Right lung (tissue), 2 donors: ENCODE measurements at regions not wholly inside any gene's neighbourhood (a gene's known extent, or its start where the extent isn't known, plus 50 kb on each side); places are given as distances from the start of the nearest gene placed in this dataset.

Source experiments
- DNase-seq, 2 donors: peaks; one replicate each; pipeline ENCODE4 v3.0.0-alpha.2; 2013

DNA sequence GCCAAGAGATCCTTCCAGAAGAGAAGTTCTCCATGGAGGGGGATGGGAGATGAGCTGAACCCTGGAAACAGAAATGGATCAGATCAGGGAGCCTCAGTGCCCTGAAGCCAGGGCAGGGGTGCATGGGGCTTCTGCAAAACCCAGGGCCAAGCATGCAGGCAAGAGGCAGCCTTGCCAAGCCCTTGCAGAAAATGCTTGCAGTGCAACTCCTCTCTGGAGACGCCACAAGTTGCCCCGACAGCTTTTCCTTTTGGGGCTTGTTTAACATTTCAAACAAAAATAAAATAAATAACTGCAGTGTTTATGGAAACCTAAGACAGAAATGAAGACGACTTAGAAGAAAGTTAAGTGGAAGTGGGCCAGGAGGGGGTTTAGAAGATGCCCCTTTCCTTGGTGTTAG is 177.5 kb upstream of the TNP1 start:
- DNase-seq, result peak in 1 of 2 donors; percentile 15

DNA sequence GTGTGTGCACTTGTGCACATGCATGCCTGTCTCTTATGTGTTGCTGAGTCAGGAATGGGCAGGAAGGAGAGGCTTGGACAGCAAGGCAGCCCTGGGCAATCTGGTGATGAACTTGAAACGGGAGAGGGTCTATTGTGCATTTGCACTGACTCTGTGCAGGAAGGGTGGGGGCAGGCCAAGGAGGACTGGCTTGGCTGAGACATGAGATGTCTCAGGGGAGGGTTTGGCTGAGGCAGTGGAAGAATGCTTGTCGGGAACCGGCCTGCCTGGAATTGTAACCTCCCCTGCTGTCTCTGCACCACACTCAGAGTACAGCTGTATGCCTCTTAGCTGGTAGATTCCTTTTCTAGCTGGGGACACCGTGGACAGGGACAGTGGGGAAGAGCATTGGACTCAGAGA is 176.1 kb upstream of the TNP1 start:
- no peak for DNase-seq

DNA sequence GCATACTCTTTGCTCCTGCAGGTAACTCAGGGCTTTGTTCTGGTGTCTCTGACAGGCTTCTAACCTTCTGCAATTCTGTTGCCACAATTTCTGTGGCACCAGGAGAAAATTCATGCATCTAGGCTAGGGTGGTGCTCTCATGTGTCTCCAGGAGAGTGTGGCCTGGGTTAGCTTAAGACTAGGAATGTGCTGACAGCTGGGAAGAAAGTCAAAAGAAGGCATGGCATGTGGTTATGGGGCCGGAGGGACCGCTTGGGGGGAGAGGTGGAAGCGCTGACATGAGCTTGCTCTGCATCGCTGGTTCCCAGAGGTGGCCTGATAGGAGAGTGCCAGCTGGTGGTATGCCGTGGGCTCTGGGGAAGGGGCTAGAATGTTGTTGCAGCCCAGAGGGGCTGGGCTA is 173.3 kb upstream of the TNP1 start:
- DNase-seq, result no peak

DNA sequence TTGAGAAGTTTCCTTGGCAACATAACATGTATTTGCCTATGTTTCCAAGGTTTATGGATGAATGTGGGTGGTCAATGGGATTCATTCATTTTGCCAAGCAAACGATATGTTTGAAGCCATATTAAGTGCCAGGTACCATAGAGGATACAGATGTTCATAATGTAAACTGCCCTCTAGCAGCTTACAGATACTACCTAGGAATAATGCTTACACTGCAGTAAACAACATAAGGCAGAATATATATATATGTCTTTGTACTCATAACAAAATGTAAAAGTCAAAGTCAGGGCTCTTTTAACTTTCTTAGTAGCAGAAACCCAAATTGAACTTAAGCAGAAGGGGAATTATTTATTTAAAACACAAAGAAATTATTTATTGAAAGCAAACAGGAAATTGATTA is 171.6 kb upstream of the TNP1 start:
- no peak for DNase-seq

DNA sequence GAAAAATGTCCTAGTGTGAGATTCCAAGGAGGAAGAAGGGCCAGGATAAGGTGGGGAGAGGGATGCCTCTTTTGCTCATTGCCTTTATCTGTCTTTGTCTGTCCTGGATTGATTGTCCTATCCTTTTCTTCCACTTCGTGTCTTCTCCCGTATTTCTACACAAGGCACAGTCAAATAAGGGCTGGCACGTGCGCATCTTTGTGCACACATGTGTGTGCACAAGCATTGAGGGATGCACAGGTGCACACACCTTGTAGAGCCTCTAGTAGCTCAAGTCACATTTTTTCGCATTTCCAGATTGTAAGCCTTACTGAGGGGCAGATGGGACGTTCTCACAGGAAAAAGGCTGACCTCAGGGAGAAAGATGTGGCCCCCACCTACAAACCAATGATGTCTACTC is 170.2 kb upstream of the TNP1 start:
- no peak for DNase-seq

DNA sequence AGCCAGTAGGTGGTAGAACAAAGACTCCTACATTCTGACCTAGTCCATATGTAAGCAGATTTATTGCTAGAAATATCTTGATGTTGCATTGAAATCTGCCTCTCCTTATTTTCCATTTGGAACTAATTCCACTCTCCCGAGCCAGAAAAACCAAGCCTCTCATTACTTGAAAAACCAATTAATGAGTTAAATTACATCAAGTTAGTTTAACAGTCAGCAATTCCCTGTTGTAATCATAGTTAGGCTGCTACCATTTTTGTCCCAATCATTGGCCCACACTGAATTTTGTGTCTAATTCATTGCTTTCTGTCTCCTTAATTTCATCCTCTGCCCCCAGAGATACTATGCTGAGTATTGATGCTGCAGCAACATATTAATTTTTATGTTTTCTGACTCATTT is 168.3 kb upstream of the TNP1 start:
- no peak for DNase-seq

DNA sequence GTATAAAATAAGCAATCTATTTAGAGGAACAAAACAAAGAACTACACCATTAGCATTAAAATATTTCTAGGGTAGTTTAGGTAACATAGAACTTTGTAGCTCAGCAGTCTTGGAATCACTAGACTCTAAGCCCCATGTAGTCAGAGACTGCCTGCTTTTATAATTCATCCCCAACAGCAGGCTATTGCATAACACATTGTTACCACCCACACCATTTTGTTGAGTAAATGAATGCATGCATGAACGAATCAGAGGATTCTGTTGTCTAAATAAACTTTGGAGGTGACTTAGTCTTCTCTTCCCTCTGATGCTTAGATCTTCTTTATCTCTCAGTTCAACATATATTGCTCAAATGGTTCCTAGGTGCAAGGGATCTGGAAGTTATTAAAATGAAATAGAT is 167.6 kb upstream of the TNP1 start:
- DNase-seq, result no peak

DNA sequence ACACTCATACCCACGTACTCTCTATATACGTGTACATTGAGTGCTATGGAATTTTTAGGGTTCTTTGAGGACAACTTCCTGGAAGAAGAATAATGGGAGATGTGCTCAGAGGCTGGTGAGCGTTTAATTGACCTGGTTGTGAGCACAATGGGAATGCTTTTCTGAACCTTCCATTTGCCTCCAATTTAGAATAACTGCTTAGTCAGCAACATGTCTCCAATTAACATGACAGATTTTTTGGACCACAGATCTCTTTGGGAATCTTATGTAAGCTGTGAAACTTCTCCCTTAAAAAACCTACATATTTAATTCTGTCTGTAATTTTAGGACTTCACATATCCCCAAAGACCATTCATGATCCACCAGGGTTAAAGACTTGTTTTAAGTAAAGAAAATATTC is 166.7 kb upstream of the TNP1 start:
- DNase-seq, result no peak

DNA sequence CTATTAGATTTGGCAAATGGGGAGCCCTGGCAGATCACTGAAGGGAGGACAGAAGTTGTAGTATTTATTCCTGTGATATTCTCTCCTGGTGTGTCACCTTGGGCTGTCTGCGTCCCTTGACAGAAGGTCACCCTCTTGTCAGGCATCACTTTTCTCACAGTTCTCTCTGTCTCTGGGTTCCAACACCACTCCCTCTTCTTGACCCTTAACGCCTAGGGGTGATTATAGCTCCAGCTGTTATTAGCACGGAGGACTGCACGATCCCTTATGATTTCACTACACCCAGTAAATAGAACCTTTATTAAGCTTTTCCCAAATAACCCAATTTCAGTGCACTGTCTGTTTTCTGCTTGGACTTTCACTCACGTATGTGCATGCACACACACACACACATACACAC is 166.3 kb upstream of the TNP1 start:
- DNase-seq, result no peak

DNA sequence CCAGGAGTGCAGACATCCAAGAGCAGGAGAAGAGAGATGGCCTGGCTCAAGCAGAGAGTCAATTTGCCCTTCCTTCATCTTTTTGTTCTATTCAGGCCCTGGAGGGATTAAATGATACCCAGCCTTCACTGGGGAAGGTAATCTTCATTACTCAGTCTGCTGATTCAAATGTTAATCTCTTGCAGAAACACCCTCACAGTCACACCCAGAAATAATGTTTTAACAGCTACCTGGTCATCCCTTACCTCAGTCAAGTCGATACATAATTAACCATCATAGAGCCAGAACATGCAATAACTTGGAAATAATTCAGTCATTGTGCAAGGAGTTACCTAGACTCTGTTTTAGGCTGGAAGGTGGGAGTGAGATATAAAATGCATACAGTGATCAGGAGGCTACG is 163.7 kb upstream of the TNP1 start:
- DNase-seq, result no peak

DNA sequence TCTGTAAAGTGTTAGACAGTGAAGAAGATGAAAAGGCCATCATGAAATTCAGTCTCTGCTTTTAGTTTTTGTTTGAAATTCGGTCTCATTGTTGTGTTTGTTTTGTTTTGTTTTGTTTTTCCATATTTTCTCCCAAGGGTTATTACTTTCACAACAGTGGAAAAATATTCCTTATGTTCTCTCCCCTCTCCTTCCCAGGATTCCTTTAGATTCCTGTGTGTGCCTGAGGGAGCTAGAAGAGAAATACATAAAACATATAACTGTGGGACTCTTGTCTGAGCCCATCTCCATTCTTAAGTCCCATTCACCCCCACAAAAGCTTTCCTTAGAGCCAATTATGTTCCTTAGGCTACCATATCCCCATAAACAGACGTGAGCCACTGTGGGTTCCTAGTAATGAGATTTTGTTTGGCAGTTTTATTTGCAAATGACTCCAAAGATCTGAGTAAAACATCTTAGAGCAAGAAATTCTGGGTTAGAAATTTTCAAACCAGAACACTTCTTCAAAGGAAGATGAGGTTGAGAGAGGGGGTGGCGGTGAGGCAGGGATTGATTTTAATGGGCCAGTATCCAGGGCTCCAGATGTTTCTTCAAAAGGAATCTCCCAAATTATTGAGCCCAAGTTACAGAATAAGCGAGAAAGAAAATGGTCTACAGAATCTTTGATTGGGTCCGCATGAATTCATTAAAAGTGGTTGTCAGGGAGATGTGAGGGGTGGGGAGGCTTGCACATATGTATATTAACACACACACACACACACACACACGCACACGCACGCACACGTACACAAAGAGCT is 157.8 kb upstream of the TNP1 start:
- DNase-seq, result no peak

DNA sequence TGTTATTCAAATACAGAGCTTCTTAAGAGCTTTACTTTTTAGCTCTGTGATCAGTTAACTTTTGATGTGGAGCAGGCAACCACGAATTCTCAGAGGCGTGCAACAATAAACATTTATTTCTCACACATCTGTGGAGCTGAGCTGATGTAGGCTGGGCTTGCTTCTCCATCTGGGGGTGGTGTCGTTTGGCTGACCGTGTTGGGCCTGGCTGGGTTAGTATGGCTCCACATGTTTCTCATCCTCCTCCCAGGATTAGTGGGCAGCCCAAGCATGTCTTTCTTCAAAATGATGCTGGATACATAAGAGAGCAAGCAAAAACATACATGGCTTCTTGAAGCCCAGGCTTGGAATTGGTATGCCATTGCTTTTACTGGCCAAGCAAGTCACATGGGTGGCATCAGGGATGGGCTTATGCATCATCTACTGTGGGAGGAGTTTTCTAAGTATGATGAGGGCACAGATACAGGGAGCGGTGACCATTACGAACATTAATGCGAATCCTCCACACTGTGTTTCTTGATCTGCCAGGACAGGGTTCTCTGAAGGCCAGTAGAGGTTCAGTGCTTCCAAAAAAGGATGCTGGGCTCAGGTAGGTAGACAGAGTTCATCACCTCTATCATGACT is 157.0 kb upstream of the TNP1 start:
- DNase-seq, result no peak

DNA sequence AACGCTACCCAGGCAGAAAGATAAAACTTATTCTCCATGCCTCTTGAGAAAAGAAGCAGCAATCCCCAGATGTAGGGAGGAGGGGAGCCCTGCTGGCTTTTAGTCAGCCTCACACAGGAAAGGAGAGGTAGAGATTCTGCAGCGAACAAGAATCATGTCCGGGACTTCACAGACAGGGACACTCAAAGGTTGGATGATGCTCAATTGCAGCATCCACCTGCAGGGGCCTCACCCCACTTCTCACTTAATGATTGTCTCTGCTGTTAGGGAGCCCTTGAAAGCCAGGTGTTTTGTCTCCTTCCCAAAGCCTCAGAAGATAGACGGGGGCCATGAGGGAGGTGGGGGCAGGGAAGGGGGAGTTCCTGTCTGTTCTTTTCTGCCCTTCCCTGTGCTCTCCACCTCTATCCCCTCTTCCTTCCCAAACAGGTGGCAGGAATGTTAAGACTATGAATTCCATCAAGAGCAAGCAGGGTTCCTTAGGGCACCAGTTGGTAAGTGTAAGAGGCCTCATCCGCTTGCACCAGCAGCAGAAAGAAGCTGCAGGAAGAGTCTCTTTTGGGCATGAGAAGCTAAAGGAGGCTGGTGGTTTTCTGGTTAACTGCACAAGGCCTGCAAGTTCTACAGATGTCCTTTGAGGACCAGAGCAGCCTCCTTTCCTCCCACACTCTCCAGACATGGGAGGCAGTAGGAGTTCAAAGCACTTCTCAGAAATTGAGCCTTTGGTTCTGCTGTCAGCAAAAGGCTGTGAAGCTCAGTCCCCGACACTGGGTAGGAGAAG is 154.7 kb upstream of the TNP1 start:
- DNase-seq, result no peak

DNA sequence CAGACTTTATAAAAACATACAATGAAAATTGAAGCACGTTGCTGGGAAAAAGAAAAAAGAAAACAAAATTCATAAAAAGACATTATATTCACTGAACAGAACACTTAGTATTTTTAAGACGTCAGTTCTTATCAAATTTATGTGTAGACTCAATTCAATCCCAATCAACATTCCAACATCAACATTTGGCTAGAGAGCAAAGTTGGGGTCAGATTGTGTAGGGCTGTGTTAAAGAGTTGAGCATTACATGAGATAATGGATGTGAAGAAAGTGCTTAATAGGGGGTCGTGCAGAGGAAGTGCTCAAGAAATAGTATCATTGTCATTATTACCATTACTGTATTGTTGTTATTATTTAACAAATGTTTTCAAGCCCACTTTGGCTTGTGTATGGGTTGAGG is 154.1 kb upstream of the TNP1 start:
- DNase-seq, result no peak

DNA sequence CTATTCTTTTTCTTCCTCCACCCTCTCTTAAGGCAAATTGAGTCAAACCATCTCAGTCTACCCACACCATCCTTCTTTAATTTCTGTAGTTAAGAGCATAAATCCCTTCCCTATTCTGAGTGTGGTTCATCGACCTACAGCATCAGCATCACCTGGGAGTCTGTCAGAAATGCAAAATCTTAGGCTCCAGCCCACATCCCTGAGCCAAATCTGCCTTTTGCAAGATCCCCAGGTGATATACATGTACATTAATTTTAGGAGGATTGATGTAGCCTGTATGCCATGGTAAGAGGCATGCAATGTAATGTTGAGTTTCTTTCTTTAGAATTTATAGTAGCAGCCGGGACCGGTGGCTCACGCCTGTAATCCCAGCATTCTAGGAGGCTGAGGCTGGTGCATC is 151.7 kb upstream of the TNP1 start:
- DNase-seq, result no peak

DNA sequence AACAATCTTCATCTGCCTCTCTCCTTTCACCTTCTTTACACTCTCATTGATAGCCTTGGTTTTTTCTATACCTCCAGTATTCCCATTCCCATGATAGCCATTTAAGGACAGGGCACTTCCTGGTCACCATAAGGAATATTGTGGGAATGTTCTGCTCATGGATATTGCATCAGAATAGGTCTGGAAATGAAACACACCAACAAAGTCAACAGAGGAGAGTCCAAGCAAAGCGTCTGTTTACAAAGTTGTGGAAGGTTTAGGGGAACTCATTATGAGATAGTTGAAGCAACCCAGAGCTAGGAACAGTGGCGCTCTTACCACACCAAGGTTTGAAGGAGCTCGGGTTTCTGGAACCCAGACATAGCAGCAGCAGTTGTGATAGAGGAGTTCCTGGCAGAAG is 150.3 kb upstream of the TNP1 start:
- no peak for DNase-seq

DNA sequence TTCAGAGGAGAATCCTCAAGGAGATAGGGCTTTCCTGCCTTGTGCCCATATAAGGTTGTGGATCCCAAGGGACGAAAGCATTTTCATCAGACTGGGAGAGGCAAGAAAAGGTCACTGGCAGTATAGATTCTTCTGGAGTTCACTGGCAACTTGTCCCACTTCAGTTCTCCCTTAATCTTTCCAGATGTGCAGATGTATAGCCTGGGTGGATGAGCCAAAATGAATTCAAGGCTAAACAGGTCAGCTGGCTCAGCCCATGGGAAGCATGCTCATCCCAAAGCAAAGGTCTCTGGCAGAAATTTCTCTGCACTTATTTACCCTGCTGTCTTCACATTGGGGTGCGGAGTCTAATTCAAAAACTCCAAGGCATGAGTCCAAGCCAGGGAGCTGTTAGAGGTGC is 148.9 kb upstream of the TNP1 start:
- DNase-seq, result no peak

DNA sequence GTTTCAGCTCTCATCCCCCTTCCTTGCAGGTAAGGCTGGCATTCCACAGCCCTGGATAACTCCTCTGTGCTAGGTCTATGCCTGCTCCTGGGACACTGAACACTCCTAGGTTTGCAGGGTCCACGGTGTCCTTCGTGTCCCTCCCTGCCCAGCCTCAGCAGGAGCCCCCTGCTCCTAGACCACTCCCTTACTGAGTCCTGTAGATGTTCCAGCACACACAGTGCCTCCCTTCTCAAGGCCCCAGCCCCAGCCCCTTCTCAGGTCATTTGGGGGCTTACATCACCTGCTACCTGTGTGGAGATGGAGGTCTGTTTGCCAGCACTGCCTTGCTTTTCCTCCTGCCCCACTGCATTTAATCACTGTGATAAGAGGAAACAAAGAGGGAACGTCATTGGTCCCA is 146.4 kb upstream of the TNP1 start:
- DNase-seq, result no peak

DNA sequence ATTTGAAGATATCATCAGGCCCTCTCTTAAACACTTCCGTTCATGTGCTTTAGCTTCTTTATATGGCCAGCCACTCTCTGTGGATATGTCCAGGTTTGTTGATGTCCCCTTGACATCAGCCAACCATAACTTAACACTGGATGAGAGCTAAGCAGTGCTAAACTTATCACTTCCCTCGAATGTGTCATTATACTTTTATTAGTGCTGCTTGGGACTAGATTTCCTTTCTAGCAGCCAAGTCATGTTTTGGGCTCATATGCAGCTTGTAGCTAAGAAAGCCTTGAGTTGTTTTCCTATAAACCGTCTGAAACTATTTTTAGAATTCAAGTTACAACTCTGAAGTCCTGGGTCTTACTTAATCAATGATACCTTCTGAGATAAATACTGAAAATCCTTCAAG is 144.8 kb upstream of the TNP1 start:
- no peak for DNase-seq

DNA sequence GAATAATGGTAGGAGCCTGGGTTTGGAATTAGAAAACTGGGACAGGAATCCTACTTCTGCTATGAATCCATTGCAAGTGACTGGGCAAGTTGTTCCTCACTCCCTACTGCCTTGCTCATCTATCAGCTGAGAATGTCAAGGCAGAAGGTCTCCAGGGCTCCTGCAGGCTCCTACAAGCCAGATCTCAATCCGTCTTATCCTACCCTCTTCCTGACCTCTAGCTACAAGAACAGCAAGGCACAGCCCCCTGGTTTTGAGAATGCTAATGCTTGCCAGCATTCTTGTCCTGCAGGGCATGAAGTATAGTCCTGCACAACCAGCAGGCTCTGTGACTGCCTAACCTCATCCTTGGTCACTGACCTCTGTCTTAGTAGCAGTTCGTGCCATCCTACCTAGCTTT is 141.9 kb upstream of the TNP1 start:
- no peak for DNase-seq

DNA sequence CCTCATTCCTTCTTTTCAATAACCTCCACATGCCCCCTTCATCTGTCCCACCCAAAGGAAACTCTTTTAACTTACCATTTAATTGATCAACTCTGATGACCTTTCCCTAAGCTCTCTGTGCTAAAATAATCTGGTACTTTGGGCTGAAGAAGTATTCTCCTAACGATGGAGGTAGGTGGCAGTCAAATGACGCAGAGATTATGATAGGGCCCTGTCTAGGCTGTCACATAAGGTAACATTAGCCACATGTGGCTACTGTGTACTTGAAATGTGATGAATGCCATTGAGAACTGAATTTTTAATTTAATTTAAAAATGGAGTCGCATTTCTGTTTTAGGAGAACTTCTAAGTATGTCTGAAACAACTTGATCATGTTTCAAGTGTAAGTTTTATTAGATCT is 140.5 kb upstream of the TNP1 start:
- no peak for DNase-seq

DNA sequence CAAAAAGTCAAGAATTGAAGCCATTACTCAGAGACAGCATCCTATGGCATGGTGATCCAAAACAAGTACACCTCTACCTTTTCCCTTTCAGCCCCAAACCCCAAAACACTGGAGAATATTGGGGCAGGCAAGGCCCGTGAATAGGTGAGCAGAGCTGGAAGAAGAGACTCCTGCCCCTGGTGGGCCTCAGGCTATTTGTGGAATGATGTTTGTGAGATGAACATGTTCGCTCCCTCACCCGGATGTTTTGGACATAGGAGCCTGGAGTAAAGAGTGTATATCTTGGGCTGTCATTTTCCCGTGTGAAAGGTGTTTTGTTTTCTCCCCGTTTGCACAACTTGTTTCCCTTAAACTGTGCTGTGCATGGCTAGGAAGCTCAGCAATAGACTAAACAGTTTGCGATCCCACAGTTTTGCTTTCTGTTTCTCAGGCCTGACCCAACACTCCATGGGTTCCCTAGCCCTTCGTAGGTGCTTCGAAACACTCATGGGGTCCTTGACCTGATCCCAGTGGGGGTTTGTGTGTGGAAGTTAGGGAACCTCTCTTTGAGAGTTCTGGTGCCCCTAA is 136.5 kb upstream of the TNP1 start:
- no peak for DNase-seq

DNA sequence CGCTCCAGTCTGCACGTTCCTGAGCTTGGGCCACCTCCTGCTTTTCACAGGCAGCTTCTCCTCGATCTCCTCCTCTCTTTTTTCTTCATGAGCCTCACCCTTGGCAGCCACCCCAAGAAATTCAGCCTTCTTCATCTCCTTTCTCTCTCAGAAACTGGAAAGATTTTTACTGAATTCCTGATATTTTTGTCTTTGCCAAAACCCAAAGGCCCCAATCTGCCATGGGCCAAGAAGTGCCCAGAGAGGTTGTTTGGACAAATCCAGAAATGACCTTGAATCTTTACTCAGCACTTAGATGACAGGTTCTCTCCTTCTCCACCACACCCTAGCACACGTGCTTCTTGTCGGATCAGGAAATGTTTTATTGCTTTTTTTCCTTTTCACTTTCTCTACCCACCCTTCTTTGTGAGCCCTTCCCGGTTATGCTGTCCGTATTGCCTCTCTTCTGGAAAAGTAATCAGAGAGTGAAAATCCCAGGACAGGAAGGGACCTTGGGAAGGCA is 134.5 kb upstream of the TNP1 start:
- no peak for DNase-seq
